Ovary (tissue), 7 donors: ENCODE measurements at regions not wholly inside any gene's neighbourhood (a gene's known extent, or its start where the extent isn't known, plus 50 kb on each side); places are given as distances from the start of the nearest gene placed in this dataset.

Source experiments
- DNase-seq, 5 donors: peaks; one replicate each; pipeline ENCODE4 v3.0.0-alpha.2; 2019 to 2020
- H3K27ac ChIP-seq, 2 donors: fragments of 200-600 bp; one replicate each; pipeline versions ENCODE4 v1.5.1 to v1.8.0; 2019 to 2022
- H3K27me3 ChIP-seq: fragments of 200-600 bp; one replicate; pipeline ENCODE4 v1.8.0; 2022
- H3K36me3 ChIP-seq: fragments of 200-600 bp; sonication (generic); one replicate; pipeline ENCODE4 v1.5.1; 2019
- H3K4me1 ChIP-seq: one replicate; pipeline ENCODE4 v1.8.1; 2013; ENCODE audit warnings: mild to moderate bottlenecking, moderate library complexity; ENCODE audit not compliant: insufficient read depth
- H3K4me3 ChIP-seq: fragments of 200-600 bp; sonication (generic); one replicate; pipeline ENCODE4 v1.5.1; 2017
- H3K9me3 ChIP-seq, 2 donors: fragments of 200-600 bp in 1 of 2; sonication (generic) in 1 of 2; one replicate each; pipeline versions ENCODE4 v1.5.1 to v1.8.1; 2013 to 2019; ENCODE audit warnings: mild to moderate bottlenecking in 1 of 2, moderate library complexity in 1 of 2
- CTCF ChIP-seq, 3 donors: fragments of 450-650 bp in 2 of 3; fragments of 200-600 bp in 1 of 3; IDR thresholded peaks; one replicate each; pipeline versions ENCODE4 v1.5.1 to v1.8.0; 2016 to 2022; ENCODE audit warnings: antibody characterized with exemption in 3 of 3, mild to moderate bottlenecking in 1 of 3
- EP300 ChIP-seq: sonication (generic); formaldehyde crosslinking; IDR thresholded peaks from one replicate; pipeline ENCODE4 v1.6.1; 2017; ENCODE audit warnings: antibody characterized with exemption
- POLR2A ChIP-seq: fragments of 450-650 bp; IDR thresholded peaks from one replicate; pipeline ENCODE4 v1.6.1; 2017; ENCODE audit warnings: antibody characterized with exemption, mild to moderate bottlenecking, moderate library complexity
- WGBS, 3 donors: extraction: QIAGEN DNeasy Blood & Tissue Kit in 1 of 3; methylation state at CpG; one replicate each; pipeline versions ENCODE4 v1.1.5 to v1.1.7; 2013 to 2017; 5-methylcytosine and 5-hydroxymethylcytosine counted together
- intact Hi-C, 4 donors: fragments of 100-400 bp; cut with DNase I; formaldehyde crosslinking; loops; one replicate each; pipeline versions ENCODE4 v1.11.0 to v1.15.1; 2022 to 2023
- donor health status: DM: no; HTN: no; CAD: no; lungs with moderate emphysema.
- donor health status: DM: no; HTN: no; CAD: no.
- donor health status: Bipolar disorder and iron deficiency.
- donor health status: DM: no; HTN: no; CAD: no.
- donor health status: DM: yes; HTN: yes; CAD: no.

DNA sequence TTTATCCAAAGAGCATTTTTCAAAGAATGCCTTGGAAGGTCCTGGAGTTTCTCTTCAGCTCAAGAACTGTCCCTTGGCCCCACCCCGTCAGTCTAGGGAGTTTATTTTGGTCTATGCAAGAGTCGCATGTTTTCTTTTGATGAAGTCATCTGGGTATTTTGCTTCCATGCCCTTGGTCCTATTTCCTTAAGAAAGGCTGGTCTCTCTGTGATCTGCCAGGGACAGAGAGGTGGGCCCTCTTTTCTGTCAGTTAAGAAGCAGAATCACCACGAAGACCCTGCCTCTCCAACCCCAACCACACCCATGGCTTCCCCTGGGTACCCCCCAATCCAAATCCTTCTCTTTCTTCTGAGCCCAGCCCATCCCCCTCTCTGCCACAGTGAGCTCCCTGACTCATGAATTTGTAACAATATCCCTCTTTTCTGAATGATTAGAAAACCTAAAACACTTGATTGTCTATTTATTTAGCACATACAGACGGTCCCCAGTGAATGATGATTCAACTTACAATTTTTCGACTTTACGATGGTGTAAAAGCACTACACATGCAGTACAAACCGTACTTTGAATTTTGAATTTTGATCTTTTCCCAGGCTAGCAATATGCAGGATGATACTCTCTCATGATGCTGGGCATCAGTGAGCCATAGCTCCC lies 163.5 kb upstream of the ADRA1B start:
- Histone ChIP-seq H3K4me1 (no peaks in the 10 kb centered on the region), H3K4me3 (no peak overlapping the region), H3K27ac (no peak overlapping the region), H3K36me3 (no peaks in the 10 kb centered on the region), H3K9me3 (no peaks in the 10 kb centered on the region), H3K27me3 (no peaks in the 10 kb centered on the region)
- 70 to 73% (median 71%) methylated on average over 7 of the region's 7 CpGs for WGBS, 3 donors
- TF ChIP-seq CTCF (IDR thresholded peaks at IDR 0.05): no peak
- TF ChIP-seq POLR2A: no peak
- no peak for TF ChIP-seq EP300
- intact Hi-C loops: no loop called here
- DNase-seq: no peak

- H3K27me3 ChIP-seq: no peaks in the 10 kb centered on the region
- no peaks in the 10 kb centered on the region for H3K4me1 ChIP-seq
- intact Hi-C loops: no loop called here
- TF ChIP-seq EP300 (no peak), CTCF (IDR thresholded peaks at IDR 0.05) (no peak), POLR2A (no peak)
- H3K36me3 ChIP-seq: no peaks in the 10 kb centered on the region
- 71 to 72% (median 72%) methylated on average over 4 of the region's 4 CpGs for WGBS, 3 donors
- DNase-seq: no peak
- H3K4me3 ChIP-seq: no peak overlapping the region
- H3K9me3 ChIP-seq: no peaks in the 10 kb centered on the region
- H3K27ac ChIP-seq: no peak overlapping the region
Measured at GRCh38 chr5:159758189-159758588, 158.1 kb upstream of the ADRA1B start.

- Histone ChIP-seq H3K9me3 (no peaks in the 10 kb centered on the region), H3K36me3 (no peaks in the 10 kb centered on the region), H3K4me1 (no peaks in the 10 kb centered on the region), H3K27ac (no peak overlapping the region), H3K27me3 (no peaks in the 10 kb centered on the region), H3K4me3 (no peak overlapping the region)
- no peak for DNase-seq
- WGBS, 3 donors: 69 to 83% (median 77%) methylated on average over 4 of the region's 4 CpGs
- intact Hi-C loops: no loop called here
- TF ChIP-seq EP300 (no peak), CTCF (IDR thresholded peaks at IDR 0.05) (no peak), POLR2A (no peak)
Measured at GRCh38 chr5:159759791-159760290, 156.4 kb upstream of the ADRA1B start.

- no peaks in the 10 kb centered on the region for H3K4me1 ChIP-seq
- intact Hi-C loops: no loop called here
- H3K27me3 ChIP-seq: no peaks in the 10 kb centered on the region
- no peak for DNase-seq
- no peaks in the 10 kb centered on the region for H3K9me3 ChIP-seq
- H3K36me3 ChIP-seq: no peaks in the 10 kb centered on the region
- H3K4me3 ChIP-seq: no peak overlapping the region
- no peak overlapping the region for H3K27ac ChIP-seq
- TF ChIP-seq CTCF (IDR thresholded peaks at IDR 0.05) (no peak), POLR2A (no peak), EP300 (no peak)
- 15 to 24% (median 22%) methylated on average over 2 of the region's 2 CpGs for WGBS, 3 donors
Measured at GRCh38 chr5:159762921-159763320, 153.4 kb upstream of the ADRA1B start.
